H9 (cell line): ENCODE measurements at regions not wholly inside any gene's neighbourhood (a gene's known extent, or its start where the extent isn't known, plus 50 kb on each side); places are given as distances from the start of the nearest gene placed in this dataset.
"Not testable (repeated sequence)": the region's sequence is repeated elsewhere in the genome, so short reads cannot be mapped to it uniquely, and the experiment has no call there.

Experiments
- DNase-seq: peaks from one replicate; pipeline ENCODE4 v3.0.0-alpha.2; 2017
- H2AFZ ChIP-seq: one replicate; pipeline ENCODE4 v1.6.1; 2013; ENCODE audit warnings: mild to moderate bottlenecking, low read length, control low read depth, moderate library complexity
- H2AK5ac ChIP-seq: 2 replicates; pipeline ENCODE4 v1.6.1; 2013; ENCODE audit warnings: low read length, control low read depth, mixed read lengths; ENCODE audit not compliant: insufficient read length
- H2BK120ac ChIP-seq: one replicate; pipeline ENCODE4 v1.6.1; 2013; ENCODE audit warnings: low read depth, mild to moderate bottlenecking, low read length, control low read depth, inconsistent platforms; ENCODE audit not compliant: poor library complexity, severe bottlenecking
- H2BK12ac ChIP-seq: 2 replicates; pipeline ENCODE4 v1.6.1; 2013; ENCODE audit warnings: low read length, control low read depth, mixed read lengths, low read depth; ENCODE audit not compliant: insufficient read length
- H2BK15ac ChIP-seq: 2 replicates; pipeline ENCODE4 v1.6.1; 2013; ENCODE audit warnings: low read depth, low read length, control low read depth
- H2BK20ac ChIP-seq: one replicate; pipeline ENCODE4 v1.6.1; 2013; ENCODE audit warnings: low read depth, mild to moderate bottlenecking, low read length, control low read depth, inconsistent platforms; ENCODE audit not compliant: poor library complexity, severe bottlenecking
- H2BK5ac ChIP-seq: 2 replicates; pipeline ENCODE4 v1.6.1; 2013; ENCODE audit warnings: low read length, control low read depth, mixed read lengths; ENCODE audit not compliant: insufficient read length
- H3K14ac ChIP-seq: 2 replicates; pipeline ENCODE4 v1.6.1; 2013; ENCODE audit warnings: low read length, control low read depth; ENCODE audit not compliant: insufficient read depth
- H3K18ac ChIP-seq: 2 replicates; pipeline ENCODE4 v1.6.1; 2013; ENCODE audit warnings: low read depth, mild to moderate bottlenecking, mixed read lengths, low read length, control low read depth; ENCODE audit not compliant: insufficient read length
- H3K23ac ChIP-seq: 2 replicates; pipeline ENCODE4 v1.6.1; 2013; ENCODE audit warnings: low read length, control low read depth, mixed read lengths, low read depth; ENCODE audit not compliant: insufficient read length
- H3K23me2 ChIP-seq: 2 replicates; pipeline ENCODE4 v1.6.1; 2013; ENCODE audit warnings: low read depth, mild to moderate bottlenecking, mixed read lengths, low read length, control low read depth; ENCODE audit not compliant: insufficient read length, poor library complexity, severe bottlenecking
- H3K27ac ChIP-seq: 2 replicates; pipeline ENCODE4 v1.5.1; 2013; ENCODE audit warnings: low read length, control low read depth, mixed read lengths, low read depth; ENCODE audit not compliant: insufficient read length
- H3K27me3 ChIP-seq: 2 replicates; pipeline ENCODE4 v1.6.1; 2013; ENCODE audit warnings: low read length, control low read depth, inconsistent platforms; ENCODE audit not compliant: insufficient read depth
- H3K4ac ChIP-seq: 2 replicates; pipeline ENCODE4 v1.6.1; 2013; ENCODE audit warnings: low read depth, mild to moderate bottlenecking, control low read depth, inconsistent platforms, low read length, moderate library complexity
- H3K4me1 ChIP-seq: 2 replicates; pipeline ENCODE4 v1.6.1; 2013; ENCODE audit warnings: low read length, control low read depth, inconsistent platforms; ENCODE audit not compliant: insufficient read depth
- H3K4me2 ChIP-seq: 2 replicates; pipeline ENCODE4 v1.6.1; 2013; ENCODE audit warnings: low read length, control low read depth, mixed read lengths; ENCODE audit not compliant: insufficient read length, insufficient read depth
- H3K56ac ChIP-seq: 2 replicates; pipeline ENCODE4 v1.6.1; 2013; ENCODE audit warnings: low read depth, mild to moderate bottlenecking, mixed read lengths, low read length, control low read depth; ENCODE audit not compliant: insufficient read length
- H3K79me1 ChIP-seq: 2 replicates; pipeline ENCODE4 v1.6.1; 2013; ENCODE audit warnings: low read depth, mild to moderate bottlenecking, moderate library complexity, low read length, control low read depth, inconsistent platforms; ENCODE audit not compliant: insufficient read depth, poor library complexity, severe bottlenecking
- H3K79me2 ChIP-seq: 2 replicates; pipeline ENCODE4 v1.6.1; 2013; ENCODE audit warnings: low read length, control low read depth, inconsistent platforms; ENCODE audit not compliant: insufficient read depth
- H3K9ac ChIP-seq: 2 replicates; pipeline ENCODE4 v1.6.1; 2013; ENCODE audit warnings: low read length, control low read depth, mixed read lengths; ENCODE audit not compliant: insufficient read length; ENCODE audit errors: extremely low read depth
- H3K9me3 ChIP-seq: one replicate; pipeline ENCODE4 v1.6.1; 2013; ENCODE audit warnings: low read depth, low read length, inconsistent platforms; ENCODE audit not compliant: control insufficient read depth
- H3T11ph ChIP-seq: one replicate; pipeline ENCODE4 v1.6.1; 2013; ENCODE audit warnings: mild to moderate bottlenecking, low read length, control low read depth, inconsistent platforms
- H4K20me1 ChIP-seq: one replicate; pipeline ENCODE4 v1.6.1; 2013; ENCODE audit not compliant: control insufficient read depth, insufficient read length, insufficient read depth
- H4K5ac ChIP-seq: 2 replicates; pipeline ENCODE4 v1.6.1; 2013; ENCODE audit warnings: low read depth, mild to moderate bottlenecking, mixed read lengths, low read length, control low read depth; ENCODE audit not compliant: insufficient read length
- H4K8ac ChIP-seq: replicated peaks from 2 replicates; pipeline ENCODE4 v1.6.1; 2013; ENCODE audit warnings: low read length, control low read depth, mixed read lengths, low read depth; ENCODE audit not compliant: insufficient read length
- H4K91ac ChIP-seq: 2 replicates; pipeline ENCODE4 v1.6.1; 2013; ENCODE audit warnings: low read depth, mild to moderate bottlenecking, moderate library complexity, mixed read lengths, low read length, control low read depth; ENCODE audit not compliant: insufficient read length
- H3K27ac Mint-ChIP-seq, 3 experiments: 2 replicates in 2 of 3; 3 replicates in 1 of 3; pipeline ENCODE4 v1.8.0; 2020 to 2021; ENCODE audit warnings: mixed read lengths in 3 of 3, mild to moderate bottlenecking in 1 of 3, moderate library complexity in 1 of 3
- H3K27me3 Mint-ChIP-seq: 2 replicates; pipeline ENCODE4 v1.8.0; 2021; ENCODE audit warnings: low read depth, mild to moderate bottlenecking, moderate library complexity, mixed read lengths
- H3K36me3 Mint-ChIP-seq, 3 experiments: 2 replicates in 2 of 3; 3 replicates in 1 of 3; pipeline ENCODE4 v1.8.0; 2020 to 2021; ENCODE audit warnings: low read depth in 3 of 3, mixed read lengths in 3 of 3; ENCODE audit not compliant: insufficient read depth in 1 of 3
- H3K4me1 Mint-ChIP-seq, 2 experiments: 2 replicates each; pipeline ENCODE4 v1.8.0; 2020; ENCODE audit warnings: mixed read lengths in 2 of 2
- H3K4me3 Mint-ChIP-seq, 2 experiments: 2 replicates in 1 of 2; 3 replicates in 1 of 2; pipeline ENCODE4 v1.8.0; 2020 to 2021; ENCODE audit warnings: mild to moderate bottlenecking in 2 of 2, mixed read lengths in 2 of 2, moderate library complexity in 1 of 2
- H3K9me3 Mint-ChIP-seq, 2 experiments: 2 replicates in 1 of 2; 3 replicates in 1 of 2; pipeline ENCODE4 v1.8.0; 2020; ENCODE audit warnings: mild to moderate bottlenecking in 2 of 2, mixed read lengths in 2 of 2, moderate library complexity in 1 of 2
- WGBS: extraction: QIAGEN DNeasy Blood & Tissue Kit; methylation state at CpG from one replicate; pipeline ENCODE4 v1.1.7; 2013; ENCODE audit warnings: missing lambda C conversion rate, low lambda C conversion rate, mixed read lengths; ENCODE audit not compliant: insufficient read length; ENCODE audit errors: extremely low coverage; 5-methylcytosine and 5-hydroxymethylcytosine counted together

DNA sequence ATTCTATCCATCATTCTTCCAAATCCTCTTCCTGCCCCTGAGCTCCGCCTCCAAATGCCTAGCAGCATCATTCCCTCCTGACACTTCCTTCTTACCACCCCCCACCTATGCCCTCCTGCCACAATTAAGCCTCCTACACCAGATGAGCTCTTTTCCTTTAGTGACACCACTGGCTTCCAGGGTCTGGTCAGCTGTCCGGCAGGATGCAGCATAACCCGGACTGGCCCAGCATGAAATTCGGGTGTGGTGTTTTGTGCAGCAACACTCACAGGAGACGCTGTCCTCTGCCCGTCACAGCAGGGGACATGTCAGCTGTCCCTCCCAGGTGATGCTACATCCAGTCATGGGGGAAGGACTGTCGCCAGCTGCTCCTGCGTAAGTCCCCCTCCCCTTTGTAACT lies 266.3 kb upstream of the ANKRD20A1 start:
- not testable (repeated sequence) for H2BK12ac ChIP-seq, H4K20me1 ChIP-seq, H4K8ac ChIP-seq, H3K56ac ChIP-seq, H3K18ac ChIP-seq, H3K4me1 Mint-ChIP-seq, H4K91ac ChIP-seq, H2BK120ac ChIP-seq, H3K36me3 Mint-ChIP-seq, H2AFZ ChIP-seq, DNase-seq, H3K9ac ChIP-seq, H3K27me3 ChIP-seq, H3K9me3 Mint-ChIP-seq, H3K79me1 ChIP-seq, H3K4ac ChIP-seq, H3K27ac Mint-ChIP-seq, H3K4me3 Mint-ChIP-seq, H2BK5ac ChIP-seq, H3K14ac ChIP-seq, H3K79me2 ChIP-seq, H2BK15ac ChIP-seq, H3K23me2 ChIP-seq, H2AK5ac ChIP-seq, H3K27ac ChIP-seq, H3K4me2 ChIP-seq, H2BK20ac ChIP-seq, H4K5ac ChIP-seq, H3K23ac ChIP-seq, H3K27me3 Mint-ChIP-seq, H3K4me1 ChIP-seq, H3T11ph ChIP-seq, H3K9me3 ChIP-seq
- no CpG with 5 or more reads among the region's 8 CpGs for WGBS

DNA sequence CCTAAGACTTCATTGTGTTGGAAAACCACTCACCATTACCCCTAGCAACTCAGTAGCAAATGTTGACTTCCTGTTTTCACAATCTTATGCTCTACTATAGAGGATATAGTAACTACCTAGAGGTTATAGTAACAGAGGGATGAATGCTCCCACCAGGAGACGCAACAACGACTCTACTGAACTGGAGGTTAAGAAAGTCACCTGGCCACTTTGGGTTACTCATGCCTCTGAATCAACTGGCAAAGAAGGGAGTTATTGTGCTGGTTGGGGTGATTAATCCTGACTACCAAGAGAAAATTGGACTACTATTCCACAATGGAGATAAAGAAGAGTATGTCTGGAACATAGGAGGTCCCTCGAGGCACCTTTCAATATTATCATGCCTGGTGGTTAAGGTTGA lies 302.9 kb upstream of the ANKRD20A1 start:
- H3K4me2 ChIP-seq, H2AK5ac ChIP-seq, H4K5ac ChIP-seq, H3K9me3 ChIP-seq, H3T11ph ChIP-seq, H4K8ac ChIP-seq, H3K79me2 ChIP-seq, H3K27me3 ChIP-seq, H3K4ac ChIP-seq, H3K56ac ChIP-seq, H3K18ac ChIP-seq, H3K27ac Mint-ChIP-seq, H2BK5ac ChIP-seq, H3K14ac ChIP-seq, H4K91ac ChIP-seq, H3K36me3 Mint-ChIP-seq, H3K4me1 ChIP-seq, H3K79me1 ChIP-seq, H2BK120ac ChIP-seq, H2BK20ac ChIP-seq, H3K9ac ChIP-seq, H2AFZ ChIP-seq, H3K4me3 Mint-ChIP-seq, H2BK15ac ChIP-seq, H3K23ac ChIP-seq, H3K9me3 Mint-ChIP-seq, H3K4me1 Mint-ChIP-seq, H3K23me2 ChIP-seq, H4K20me1 ChIP-seq, H2BK12ac ChIP-seq, DNase-seq, H3K27ac ChIP-seq, H3K27me3 Mint-ChIP-seq: not testable (repeated sequence)
- no CpG with 5 or more reads among the region's 3 CpGs for WGBS

DNA sequence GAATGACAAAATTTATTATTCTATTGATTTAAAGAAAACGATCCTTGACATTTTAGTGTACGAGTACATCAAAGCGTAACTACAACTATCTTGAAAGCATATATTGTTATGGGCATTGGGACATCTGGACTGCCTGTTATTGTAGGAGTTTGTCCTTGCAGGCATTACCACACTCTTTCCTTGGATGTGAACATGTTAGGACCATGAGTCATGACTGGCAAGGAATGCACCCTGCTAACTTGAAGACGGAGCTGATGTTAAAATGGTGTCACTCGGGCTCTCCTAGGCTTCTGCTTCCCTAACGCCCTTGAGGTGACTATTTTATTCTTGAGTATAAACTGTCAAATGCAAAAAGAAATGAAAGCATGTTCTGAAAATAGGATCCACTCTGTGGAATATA lies 308.7 kb upstream of the ANKRD20A1 start:
- H3K9me3 ChIP-seq, H3K79me1 ChIP-seq, H3K23me2 ChIP-seq, H4K91ac ChIP-seq, H3K4me3 Mint-ChIP-seq, H3K27ac Mint-ChIP-seq, H2BK120ac ChIP-seq, H3K79me2 ChIP-seq, H2AK5ac ChIP-seq, H4K20me1 ChIP-seq, H3K9ac ChIP-seq, H2BK20ac ChIP-seq, H4K8ac ChIP-seq, H3T11ph ChIP-seq, H2BK15ac ChIP-seq, H3K23ac ChIP-seq, DNase-seq, H3K4ac ChIP-seq, H2BK12ac ChIP-seq, H3K9me3 Mint-ChIP-seq, H3K56ac ChIP-seq, H3K4me1 ChIP-seq, H3K36me3 Mint-ChIP-seq, H2BK5ac ChIP-seq, H3K27me3 ChIP-seq, H4K5ac ChIP-seq, H3K14ac ChIP-seq, H3K4me2 ChIP-seq, H2AFZ ChIP-seq, H3K18ac ChIP-seq, H3K27me3 Mint-ChIP-seq, H3K27ac ChIP-seq, H3K4me1 Mint-ChIP-seq: not testable (repeated sequence)
- no CpG with 5 or more reads among the region's 6 CpGs for WGBS
